PC-3 (cell line): ENCODE measurements at regions not wholly inside any gene's neighbourhood (a gene's known extent, or its start where the extent isn't known, plus 50 kb on each side); places are given as distances from the start of the nearest gene placed in this dataset.

Experiments used
- ATAC-seq: fragments of 200-7000 bp; cut with Tn5 transposase; 2 replicates; pipeline ENCODE4 v1.9.1; 2020; ENCODE audit warnings: mild to moderate bottlenecking, moderate library complexity
- BruUV-seq: library from RNA; stranded (reverse); fragments of 400-500 nt; replicated peaks from 2 replicates; lab custom pipeline; 2021; lab: Mats Ljungman, UMichigan
- CTCF ChIA-PET: fragments of 300-600 bp; sonication (Branson Sonifier 250); formaldehyde crosslinking; loops from one replicate; lab custom pipeline; 2022; ENCODE audit warnings: antibody characterized with exemption; lab: Charles Lee
- POLR2A ChIA-PET: fragments of 300-600 bp; sonication (Branson Sonifier 250); formaldehyde crosslinking; loops from one replicate; lab custom pipeline; 2022; ENCODE audit warnings: antibody characterized with exemption; ENCODE audit not compliant: unreplicated experiment; lab: Charles Lee
- DNase-seq: peaks from one replicate; pipeline ENCODE4 v3.0.0-alpha.2; 2015
- H2AFZ ChIP-seq: fragments of 300-600 bp; sonication (generic); 2 replicates; pipeline ENCODE4 v1.6.0; 2016; ENCODE audit warnings: antibody characterized with exemption, low read length
- H3F3A ChIP-seq: fragments of 300-600 bp; sonication (generic); one replicate; pipeline ENCODE4 v1.6.0; 2017; ENCODE audit warnings: antibody characterized with exemption, low read length, control low read depth, mild to moderate bottlenecking; ENCODE audit not compliant: unreplicated experiment
- H3K27ac ChIP-seq: fragments of 300-600 bp; sonication (generic); 2 replicates; pipeline ENCODE4 v1.5.1; 2016; ENCODE audit warnings: mild to moderate bottlenecking, low read length
- H3K27me3 ChIP-seq: fragments of 300-600 bp; sonication (generic); 2 replicates; pipeline ENCODE4 v1.6.1; 2016; ENCODE audit warnings: low read length, mixed read lengths
- H3K36me3 ChIP-seq: fragments of 300-600 bp; sonication (generic); 2 replicates; pipeline ENCODE4 v1.6.1; 2016; ENCODE audit warnings: low read depth, mixed run types, low read length, mixed read lengths
- H3K4me1 ChIP-seq: fragments of 300-600 bp; sonication (generic); 2 replicates; pipeline ENCODE4 v1.5.1; 2016; ENCODE audit warnings: low read length; ENCODE audit not compliant: insufficient read depth
- H3K4me2 ChIP-seq: fragments of 300-600 bp; sonication (generic); 2 replicates; pipeline ENCODE4 v1.6.0; 2016; ENCODE audit warnings: low read length
- H3K4me3 ChIP-seq: fragments of 300-600 bp; sonication (generic); 2 replicates; pipeline ENCODE4 v1.5.1; 2016; ENCODE audit warnings: mild to moderate bottlenecking, low read length, mixed read lengths
- H3K79me2 ChIP-seq: fragments of 300-600 bp; sonication (generic); 2 replicates; pipeline ENCODE4 v1.6.1; 2017; ENCODE audit warnings: low read length, mixed read lengths
- H3K9ac ChIP-seq: fragments of 300-600 bp; sonication (generic); 2 replicates; pipeline ENCODE4 v1.6.0; 2016; ENCODE audit warnings: mild to moderate bottlenecking, low read length
- H3K9me2 ChIP-seq: fragments of 300-600 bp; sonication (generic); replicated peaks from 2 replicates; pipeline ENCODE4 v1.6.1; 2016; ENCODE audit warnings: mixed run types, low read length, mixed read lengths
- H3K9me3 ChIP-seq: fragments of 300-600 bp; sonication (generic); 2 replicates; pipeline ENCODE4 v1.6.1; 2016; ENCODE audit warnings: low read length, mixed read lengths
- H4K20me1 ChIP-seq: fragments of 300-600 bp; sonication (generic); 2 replicates; pipeline ENCODE4 v1.6.1; 2016; ENCODE audit warnings: low read length, mixed read lengths
- CTCF ChIP-seq: fragments of 300-600 bp; sonication (generic); conservative IDR thresholded peaks from 2 replicates; pipeline ENCODE4 v1.5.1; 2017; ENCODE audit warnings: antibody characterized with exemption, low read depth, mild to moderate bottlenecking, low read length
- EZH2 ChIP-seq: fragments of 300-600 bp; sonication (generic); IDR thresholded peaks from one replicate; pipeline ENCODE4 v1.6.1; 2017; ENCODE audit warnings: antibody characterized with exemption, mild to moderate bottlenecking, low read length; ENCODE audit not compliant: unreplicated experiment
- EZH2phosphoT487 ChIP-seq: fragments of 300-600 bp; sonication (generic); IDR thresholded peaks from 2 replicates; pipeline ENCODE4 v1.6.1; 2018; ENCODE audit warnings: mild to moderate bottlenecking, antibody characterized with exemption, low read length, borderline replicate concordance
- intact Hi-C: fragments of 100-400 bp; cut with micrococcal nuclease; formaldehyde crosslinking; loops from 2 replicates; pipeline ENCODE4 v1.9.0; 2023

- BruUV-seq: no TSS peak
- ATAC-seq (no peak), DNase-seq (no peak)
- ChIA-PET CTCF (no interaction called here), POLR2A (no interaction called here)
- H3K4me3 ChIP-seq: no peak overlapping the region
- TF ChIP-seq EZH2phosphoT487: no peak
- no peak for TF ChIP-seq EZH2
- TF ChIP-seq CTCF: no peak
- no peaks in the 10 kb centered on the region for H3K79me2 ChIP-seq
- no peak overlapping the region for H3K27ac ChIP-seq
- H3K4me2 ChIP-seq: no peak overlapping the region
- H3F3A ChIP-seq: no peaks in the 10 kb centered on the region
- no peaks in the 10 kb centered on the region for H3K36me3 ChIP-seq
- H3K9ac ChIP-seq: no peak overlapping the region
- no peaks in the 10 kb centered on the region for H3K9me3 ChIP-seq
- no peaks in the 10 kb centered on the region for H3K27me3 ChIP-seq
- H2AFZ ChIP-seq: no peak overlapping the region
- H4K20me1 ChIP-seq: no peaks in the 10 kb centered on the region
- no peaks in the 10 kb centered on the region for H3K4me1 ChIP-seq
- intact Hi-C loops: no loop called here
- H3K9me2 ChIP-seq: no peaks in the 10 kb centered on the region; the same call in 1 of the 2 replicates
Observed at GRCh38 chr14:31961896-31962295, 115.2 kb upstream of the ARHGAP5 start.

GRCh38 chr14:31962920-31963319 is 114.2 kb upstream of the ARHGAP5 start:
- H3K27ac ChIP-seq: no peak overlapping the region
- H3K27me3 ChIP-seq: no peaks in the 10 kb centered on the region
- H3K9me3 ChIP-seq: no peaks in the 10 kb centered on the region
- H3K79me2 ChIP-seq: no peaks in the 10 kb centered on the region
- TF ChIP-seq CTCF (no peak), EZH2 (no peak), EZH2phosphoT487 (no peak)
- no peak overlapping the region for H3K4me3 ChIP-seq
- no peaks in the 10 kb centered on the region for H4K20me1 ChIP-seq
- ChIA-PET CTCF (no interaction called here), POLR2A (no interaction called here)
- no peaks in the 10 kb centered on the region; the same call in 1 of the 2 replicates for H3K9me2 ChIP-seq
- BruUV-seq: no TSS peak
- no peak overlapping the region for H3K9ac ChIP-seq
- no peaks in the 10 kb centered on the region for H3F3A ChIP-seq
- H2AFZ ChIP-seq: no peak overlapping the region
- DNase-seq (no peak), ATAC-seq (no peak)
- intact Hi-C loops: no loop called here
- no peaks in the 10 kb centered on the region for H3K4me1 ChIP-seq
- H3K4me2 ChIP-seq: no peak overlapping the region
- no peaks in the 10 kb centered on the region for H3K36me3 ChIP-seq

GRCh38 chr14:31963587-31963986 is 113.5 kb upstream of the ARHGAP5 start:
- Histone ChIP-seq H3K9me2 (no peaks in the 10 kb centered on the region; the same call in 1 of the 2 replicates), H3K4me1 (no peaks in the 10 kb centered on the region), H3K36me3 (no peaks in the 10 kb centered on the region), H3K4me3 (no peak overlapping the region), H4K20me1 (no peaks in the 10 kb centered on the region), H3K4me2 (no peak overlapping the region), H3K9ac (no peak overlapping the region), H3K27ac (no peak overlapping the region), H3K79me2 (no peaks in the 10 kb centered on the region), H3F3A (no peaks in the 10 kb centered on the region), H3K27me3 (no peaks in the 10 kb centered on the region), H2AFZ (no peak overlapping the region), H3K9me3 (no peaks in the 10 kb centered on the region)
- POLR2A ChIA-PET: no interaction called here
- DNase-seq (no peak), ATAC-seq (no peak)
- CTCF ChIA-PET: no interaction called here
- intact Hi-C loops: no loop called here
- BruUV-seq: no TSS peak
- TF ChIP-seq EZH2 (no peak), CTCF (no peak)
